HEK293 (cell line): ENCODE measurements at regions not wholly inside any gene's neighbourhood (a gene's known extent, or its start where the extent isn't known, plus 50 kb on each side); places are given as distances from the start of the nearest gene placed in this dataset.

ENCODE experiments used
- CTCF ChIP-seq: fragments of 450-650 bp; formaldehyde crosslinking; IDR thresholded peaks from 2 replicates; pipeline ENCODE4 v1.5.1; 2016; ENCODE audit warnings: missing biosample characterization, missing genetic modification characterization
- PRDM6 ChIP-seq: fragments of 450-650 bp; formaldehyde crosslinking; IDR thresholded peaks from 2 replicates; pipeline ENCODE4 v1.5.1; 2017; ENCODE audit warnings: missing biosample characterization, missing genetic modification characterization
- ZBTB21 ChIP-seq: fragments of 450-650 bp; formaldehyde crosslinking; IDR thresholded peaks from 2 replicates; pipeline ENCODE4 v1.5.1; 2017; ENCODE audit warnings: missing biosample characterization, missing genetic modification characterization
- ZNF24 ChIP-seq: fragments of 450-650 bp; formaldehyde crosslinking; IDR thresholded peaks from 2 replicates; pipeline ENCODE4 v1.5.1; 2016; ENCODE audit warnings: missing biosample characterization, missing genetic modification characterization
- ZSCAN5A ChIP-seq: fragments of 450-650 bp; formaldehyde crosslinking; IDR thresholded peaks from 2 replicates; pipeline ENCODE4 v1.5.1; 2016; ENCODE audit warnings: missing biosample characterization, missing genetic modification characterization

- no peak for TF ChIP-seq CTCF
- no peak for TF ChIP-seq ZSCAN5A (tag by site-specific recombination)
- TF ChIP-seq PRDM6 (tag by site-specific recombination), result no peak
- no peak for TF ChIP-seq ZNF24 (tag by site-specific recombination)
- no peak for TF ChIP-seq ZBTB21
These were observed 88.7 kb upstream of the ZWINT start for GRCh38 chr10:56449770-56450169.
